Mucosa of descending colon (tissue), 3 donors: ENCODE measurements at regions not wholly inside any gene's neighbourhood (a gene's known extent, or its start where the extent isn't known, plus 50 kb on each side); places are given as distances from the start of the nearest gene placed in this dataset.
A peak's percentile ranks its signal among the peaks of the same experiment; 100 is the strongest.

Experiments
- ATAC-seq: fragments of 200-7000 bp; cut with Tn5 transposase; one replicate; pipeline ENCODE4 v1.9.1; 2020; ENCODE audit warnings: mild to moderate bottlenecking, moderate library complexity
- DNase-seq, 3 donors: peaks; one replicate each; pipeline ENCODE4 v3.0.0-alpha.2; 2020
- H3K36me3 ChIP-seq: fragments of 200-600 bp; one replicate; pipeline ENCODE4 v1.8.0; 2021; ENCODE audit warnings: low read depth, mild to moderate bottlenecking
- H3K4me1 ChIP-seq: fragments of 200-600 bp; one replicate; pipeline ENCODE4 v1.8.0; 2021; ENCODE audit warnings: low read depth, mild to moderate bottlenecking
- H3K4me3 ChIP-seq: fragments of 200-600 bp; one replicate; pipeline ENCODE4 v1.8.0; 2021; ENCODE audit warnings: mild to moderate bottlenecking
- H3K9me3 ChIP-seq: fragments of 200-600 bp; one replicate; pipeline ENCODE4 v1.8.0; 2021; ENCODE audit warnings: mild to moderate bottlenecking
- intact Hi-C, 2 donors: fragments of 100-400 bp; cut with DNase I in 1 of 2; cut with micrococcal nuclease in 1 of 2; formaldehyde crosslinking; loops; one replicate each; pipeline versions ENCODE4 v1.11.0 to v1.11.1; 2022; cut with DNase I, micrococcal nuclease
- TF ChIP-seq, protein P1 (sequence below): fragments of 200-600 bp; IDR thresholded peaks from one replicate; pipeline ENCODE4 v1.8.0; 2022; ENCODE audit warnings: antibody characterized with exemption, mild to moderate bottlenecking
- donor health status: DM: no; HTN: no; CAD: no; lungs with moderate emphysema.
- donor health status: DM: no; HTN: no; CAD: no.
- donor health status: DM: no; HTN: yes; CAD: no.

DNA sequence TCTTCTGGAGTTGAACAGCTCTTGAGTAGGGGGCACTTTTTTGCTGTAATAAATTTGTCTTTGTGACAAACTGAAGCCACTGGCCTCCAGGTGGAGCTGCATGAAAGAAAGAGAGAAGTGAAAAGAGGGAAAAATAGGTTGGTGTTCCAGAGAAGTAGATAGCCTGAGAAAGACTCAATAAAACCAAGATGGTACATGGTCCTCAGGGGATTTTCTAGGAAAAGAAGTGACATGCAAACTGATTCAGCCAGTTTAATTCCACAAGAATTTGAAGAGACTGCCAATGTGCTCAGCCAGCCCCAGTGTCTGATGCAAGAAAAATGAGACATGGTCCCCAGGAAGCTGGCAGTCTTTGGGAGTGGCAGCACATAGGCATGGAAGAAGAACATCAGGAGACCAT is 152.7 kb downstream of the CD47 start:
- Histone ChIP-seq H3K9me3 (peaks cover 2% of the 10 kb centered on the region), H3K4me1 (no peaks in the 10 kb centered on the region), H3K4me3 (no peak overlapping the region), H3K36me3 (no peaks in the 10 kb centered on the region)
- intact Hi-C loops, result no loop called here
- peak; percentile 16 for ATAC-seq
- peak in 2 of 3 donors; percentile 27 to 51 for DNase-seq
- TF ChIP-seq, protein P1, sequence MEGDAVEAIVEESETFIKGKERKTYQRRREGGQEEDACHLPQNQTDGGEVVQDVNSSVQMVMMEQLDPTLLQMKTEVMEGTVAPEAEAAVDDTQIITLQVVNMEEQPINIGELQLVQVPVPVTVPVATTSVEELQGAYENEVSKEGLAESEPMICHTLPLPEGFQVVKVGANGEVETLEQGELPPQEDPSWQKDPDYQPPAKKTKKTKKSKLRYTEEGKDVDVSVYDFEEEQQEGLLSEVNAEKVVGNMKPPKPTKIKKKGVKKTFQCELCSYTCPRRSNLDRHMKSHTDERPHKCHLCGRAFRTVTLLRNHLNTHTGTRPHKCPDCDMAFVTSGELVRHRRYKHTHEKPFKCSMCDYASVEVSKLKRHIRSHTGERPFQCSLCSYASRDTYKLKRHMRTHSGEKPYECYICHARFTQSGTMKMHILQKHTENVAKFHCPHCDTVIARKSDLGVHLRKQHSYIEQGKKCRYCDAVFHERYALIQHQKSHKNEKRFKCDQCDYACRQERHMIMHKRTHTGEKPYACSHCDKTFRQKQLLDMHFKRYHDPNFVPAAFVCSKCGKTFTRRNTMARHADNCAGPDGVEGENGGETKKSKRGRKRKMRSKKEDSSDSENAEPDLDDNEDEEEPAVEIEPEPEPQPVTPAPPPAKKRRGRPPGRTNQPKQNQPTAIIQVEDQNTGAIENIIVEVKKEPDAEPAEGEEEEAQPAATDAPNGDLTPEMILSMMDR, result no peak

- no peak for ATAC-seq
- no peak for DNase-seq
- intact Hi-C loops, result no loop called here
- H3K4me3 ChIP-seq, result no peak overlapping the region
- peaks cover 2% of the 10 kb centered on the region for H3K9me3 ChIP-seq
- H3K36me3 ChIP-seq, result no peaks in the 10 kb centered on the region
- TF ChIP-seq, protein P1, result no peak
- no peaks in the 10 kb centered on the region for H3K4me1 ChIP-seq
These were observed 156.0 kb downstream of the CD47 start for GRCh38 chr3:107934808-107935207.

DNA sequence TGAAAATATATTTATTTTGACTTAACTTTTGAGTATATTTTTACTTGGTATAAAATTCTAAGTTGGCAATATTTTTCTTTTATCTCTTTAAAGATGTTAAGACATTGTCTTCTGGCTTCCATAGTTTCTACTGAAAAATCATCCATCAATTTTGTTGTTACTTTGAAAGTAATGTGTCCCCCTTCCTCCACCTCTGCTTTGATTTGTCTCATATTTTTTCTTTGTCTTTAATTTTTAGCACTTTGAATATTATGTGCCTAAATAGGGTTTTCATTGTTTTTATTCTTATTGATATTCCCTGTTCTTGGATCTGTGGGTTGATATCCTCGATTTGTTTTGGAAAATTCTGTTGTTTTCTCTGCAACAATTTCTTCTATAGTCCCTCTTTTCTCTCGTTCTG is 157.4 kb downstream of the CD47 start:
- DNase-seq (no peak), ATAC-seq (no peak)
- peaks cover 2% of the 10 kb centered on the region for H3K9me3 ChIP-seq
- H3K4me1 ChIP-seq, result no peaks in the 10 kb centered on the region
- TF ChIP-seq, protein P1, result no peak
- intact Hi-C loops, result no loop called here
- no peak overlapping the region for H3K4me3 ChIP-seq
- no peaks in the 10 kb centered on the region for H3K36me3 ChIP-seq

DNA sequence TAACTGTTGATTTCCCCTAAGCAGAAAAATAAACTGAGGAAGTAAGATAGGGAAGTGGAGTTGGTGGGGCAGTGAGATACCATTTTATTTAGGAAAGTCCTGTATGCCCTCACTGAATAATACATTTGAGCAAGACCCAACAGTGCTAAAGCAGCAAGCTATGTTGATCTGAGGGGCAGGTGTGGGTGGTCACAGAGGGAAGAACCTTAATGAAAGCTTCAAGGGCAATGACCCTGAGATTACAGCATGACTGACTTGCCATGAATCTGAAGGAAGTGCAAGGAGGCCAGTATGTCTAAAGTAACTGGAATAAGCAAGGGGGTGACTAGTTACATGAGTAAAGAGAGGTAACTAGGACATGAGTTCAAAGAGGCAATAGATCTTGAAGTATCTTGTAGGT is 159.5 kb downstream of the CD47 start:
- no peaks in the 10 kb centered on the region for H3K4me1 ChIP-seq
- DNase-seq (no peak), ATAC-seq (no peak)
- intact Hi-C loops, result no loop called here
- H3K36me3 ChIP-seq, result no peaks in the 10 kb centered on the region
- H3K4me3 ChIP-seq, result no peak overlapping the region
- H3K9me3 ChIP-seq, result peaks cover 2% of the 10 kb centered on the region
- TF ChIP-seq, protein P1, result no peak

GRCh38 chr3:107929088-107929487 is 161.7 kb downstream of the CD47 start:
- Histone ChIP-seq H3K4me1 (no peaks in the 10 kb centered on the region), H3K4me3 (no peak overlapping the region), H3K9me3 (peaks cover 2% of the 10 kb centered on the region), H3K36me3 (no peaks in the 10 kb centered on the region)
- TF ChIP-seq, protein P1, result no peak
- intact Hi-C loops, result no loop called here
- ATAC-seq (no peak), DNase-seq (no peak)

DNA sequence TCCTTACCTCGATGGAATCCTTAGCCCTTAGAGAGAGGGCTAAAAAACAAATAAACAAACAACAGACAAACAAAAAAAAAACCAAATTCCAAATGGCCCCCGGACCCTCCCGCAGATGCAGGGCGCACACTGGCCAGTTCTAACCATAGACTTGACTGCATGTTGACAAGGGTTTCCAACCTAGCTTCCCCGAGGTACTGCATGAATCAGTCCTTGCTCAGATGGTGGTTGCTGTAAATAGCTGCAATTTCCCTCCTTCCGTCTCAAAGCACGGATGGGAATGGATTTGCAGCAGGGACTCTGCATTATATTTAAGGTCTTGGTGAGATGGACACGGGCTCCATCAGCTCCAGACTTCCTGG is 162.8 kb downstream of the CD47 start:
- ATAC-seq (peak; percentile 57), DNase-seq (peak in 1 of 3 donors; percentile 4)
- Histone ChIP-seq H3K36me3 (no peaks in the 10 kb centered on the region), H3K4me1 (no peaks in the 10 kb centered on the region), H3K4me3 (no peak overlapping the region), H3K9me3 (no peaks in the 10 kb centered on the region)
- intact Hi-C loops, result no loop called here
- TF ChIP-seq, protein P1, result no peak
